ENCODE measurements at regions not wholly inside any gene's neighbourhood (a gene's known extent, or its start where the extent isn't known, plus 50 kb on each side); places are given as distances from the start of the nearest gene placed in this dataset.

GRCh38 chr2:18378020-18378653 is 182.3 kb downstream of the RDH14 start:
- Mint-ChIP-seq H3K27me3 (ENCODE audit: low read depth) (peaks cover 20% of the 10 kb centered on the region), H3K27ac (ENCODE audit: unreplicated experiment) (no peak overlapping the region), H3K4me3 (ENCODE audit: unreplicated experiment) (no peak overlapping the region), H3K4me1 (ENCODE audit: low read depth) (peaks cover 4% of the 10 kb centered on the region), H3K9me3 (ENCODE audit: low read depth) (no peaks in the 10 kb centered on the region), H3K36me3 (ENCODE audit: low read depth) (no peaks in the 10 kb centered on the region)
- TF ChIP-seq, protein P1, sequence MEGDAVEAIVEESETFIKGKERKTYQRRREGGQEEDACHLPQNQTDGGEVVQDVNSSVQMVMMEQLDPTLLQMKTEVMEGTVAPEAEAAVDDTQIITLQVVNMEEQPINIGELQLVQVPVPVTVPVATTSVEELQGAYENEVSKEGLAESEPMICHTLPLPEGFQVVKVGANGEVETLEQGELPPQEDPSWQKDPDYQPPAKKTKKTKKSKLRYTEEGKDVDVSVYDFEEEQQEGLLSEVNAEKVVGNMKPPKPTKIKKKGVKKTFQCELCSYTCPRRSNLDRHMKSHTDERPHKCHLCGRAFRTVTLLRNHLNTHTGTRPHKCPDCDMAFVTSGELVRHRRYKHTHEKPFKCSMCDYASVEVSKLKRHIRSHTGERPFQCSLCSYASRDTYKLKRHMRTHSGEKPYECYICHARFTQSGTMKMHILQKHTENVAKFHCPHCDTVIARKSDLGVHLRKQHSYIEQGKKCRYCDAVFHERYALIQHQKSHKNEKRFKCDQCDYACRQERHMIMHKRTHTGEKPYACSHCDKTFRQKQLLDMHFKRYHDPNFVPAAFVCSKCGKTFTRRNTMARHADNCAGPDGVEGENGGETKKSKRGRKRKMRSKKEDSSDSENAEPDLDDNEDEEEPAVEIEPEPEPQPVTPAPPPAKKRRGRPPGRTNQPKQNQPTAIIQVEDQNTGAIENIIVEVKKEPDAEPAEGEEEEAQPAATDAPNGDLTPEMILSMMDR (IDR thresholded peaks at IDR 0.05) = peak; percentile 92
- no peak for DNase-seq (ENCODE audit: low spot score)

DNA sequence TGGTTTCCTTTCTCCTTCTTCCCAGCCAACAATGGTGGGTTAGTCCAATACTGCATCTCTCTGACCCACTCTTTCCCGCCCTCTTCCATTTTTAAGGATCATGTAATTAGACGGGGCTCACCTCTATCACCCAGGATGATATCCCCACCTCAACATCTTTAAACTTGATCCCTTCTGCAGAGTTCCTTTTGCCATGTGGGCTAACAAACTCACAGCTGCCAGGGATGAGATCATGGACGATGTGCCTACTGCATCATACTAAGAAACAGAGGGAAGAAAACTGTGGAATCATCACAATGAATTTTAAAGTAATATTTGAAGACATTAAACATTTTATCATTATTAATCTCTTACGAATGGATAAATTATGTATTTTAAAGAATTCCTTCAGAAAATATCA is 183.5 kb downstream of the RDH14 start:
- Mint-ChIP-seq H3K36me3 (ENCODE audit: low read depth) (no peaks in the 10 kb centered on the region), H3K9me3 (ENCODE audit: low read depth) (no peaks in the 10 kb centered on the region), H3K4me3 (ENCODE audit: unreplicated experiment) (no peak overlapping the region), H3K27me3 (ENCODE audit: low read depth) (peaks cover 13% of the 10 kb centered on the region), H3K4me1 (ENCODE audit: low read depth) (peaks cover 4% of the 10 kb centered on the region), H3K27ac (ENCODE audit: unreplicated experiment) (no peak overlapping the region)
- no peak for DNase-seq (ENCODE audit: low spot score)
- TF ChIP-seq, protein P1 (IDR thresholded peaks at IDR 0.05) = no peak

- H3K4me3 Mint-ChIP-seq (ENCODE audit: unreplicated experiment) = no peak overlapping the region
- H3K27me3 Mint-ChIP-seq (ENCODE audit: low read depth) = peaks cover 11% of the 10 kb centered on the region
- no peaks in the 10 kb centered on the region for H3K4me1 Mint-ChIP-seq (ENCODE audit: low read depth)
- TF ChIP-seq, protein P1 (IDR thresholded peaks at IDR 0.05) = no peak
- DNase-seq (ENCODE audit: low spot score) = no peak
- H3K36me3 Mint-ChIP-seq (ENCODE audit: low read depth) = no peaks in the 10 kb centered on the region
- no peaks in the 10 kb centered on the region for H3K9me3 Mint-ChIP-seq (ENCODE audit: low read depth)
- no peak overlapping the region for H3K27ac Mint-ChIP-seq (ENCODE audit: unreplicated experiment)
Measured at GRCh38 chr2:18373664-18374063, 186.8 kb downstream of the RDH14 start.

- Mint-ChIP-seq H3K27ac (ENCODE audit: unreplicated experiment) (no peak overlapping the region), H3K9me3 (ENCODE audit: low read depth) (no peaks in the 10 kb centered on the region), H3K4me1 (ENCODE audit: low read depth) (no peaks in the 10 kb centered on the region), H3K4me3 (ENCODE audit: unreplicated experiment) (no peak overlapping the region), H3K27me3 (ENCODE audit: low read depth) (peaks cover 11% of the 10 kb centered on the region), H3K36me3 (ENCODE audit: low read depth) (no peaks in the 10 kb centered on the region)
- DNase-seq (ENCODE audit: low spot score) = no peak
- TF ChIP-seq, protein P1 (IDR thresholded peaks at IDR 0.05) = no peak
Measured at GRCh38 chr2:18373081-18373480, 187.4 kb downstream of the RDH14 start.

DNA sequence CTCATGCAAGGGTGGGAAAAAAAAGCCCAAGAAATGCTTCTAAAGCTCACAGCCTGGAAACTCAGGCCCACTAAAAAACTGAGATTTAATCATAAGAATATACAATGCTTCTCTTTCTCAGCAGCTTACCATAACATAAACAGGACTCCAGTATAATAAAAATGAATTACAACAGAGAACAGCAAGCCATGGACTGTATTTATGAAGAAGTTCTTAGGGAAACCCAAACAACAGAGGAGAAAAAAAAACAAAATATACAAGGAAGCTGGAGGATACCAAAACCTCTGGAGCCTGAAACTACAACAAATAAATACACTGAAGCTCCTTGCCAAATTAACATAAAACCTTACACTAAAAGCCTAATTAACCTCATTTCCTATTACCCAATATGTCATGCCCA is 187.8 kb downstream of the RDH14 start:
- Mint-ChIP-seq H3K9me3 (ENCODE audit: low read depth) (no peaks in the 10 kb centered on the region), H3K27ac (ENCODE audit: unreplicated experiment) (no peak overlapping the region), H3K36me3 (ENCODE audit: low read depth) (no peaks in the 10 kb centered on the region), H3K4me1 (ENCODE audit: low read depth) (no peaks in the 10 kb centered on the region), H3K4me3 (ENCODE audit: unreplicated experiment) (no peak overlapping the region), H3K27me3 (ENCODE audit: low read depth) (peaks cover 11% of the 10 kb centered on the region)
- TF ChIP-seq, protein P1 (IDR thresholded peaks at IDR 0.05) = no peak
- DNase-seq (ENCODE audit: low spot score) = no peak

All from chondrocyte (in vitro differentiated cells).